ENCODE measurements at regions not wholly inside any gene's neighbourhood (a gene's known extent, or its start where the extent isn't known, plus 50 kb on each side); places are given as distances from the start of the nearest gene placed in this dataset.

GRCh38 chr2:133841900-133842299 is 273.6 kb upstream of the NCKAP5 start:
- Mint-ChIP-seq H3K27ac (peak overlapping the region; percentile 87), H3K9me3 (no peaks in the 10 kb centered on the region), H3K4me3 (no peak overlapping the region), H3K36me3 (ENCODE audit: low read depth) (no peaks in the 10 kb centered on the region), H3K4me1 (ENCODE audit: low read depth) (peaks cover 60% of the 10 kb centered on the region), H3K27me3 (ENCODE audit: insufficient read depth) (peaks cover 2% of the 10 kb centered on the region)
- no peak for TF ChIP-seq CTCF (IDR thresholded peaks at IDR 0.05)
- peak; percentile 88 for DNase-seq

DNA sequence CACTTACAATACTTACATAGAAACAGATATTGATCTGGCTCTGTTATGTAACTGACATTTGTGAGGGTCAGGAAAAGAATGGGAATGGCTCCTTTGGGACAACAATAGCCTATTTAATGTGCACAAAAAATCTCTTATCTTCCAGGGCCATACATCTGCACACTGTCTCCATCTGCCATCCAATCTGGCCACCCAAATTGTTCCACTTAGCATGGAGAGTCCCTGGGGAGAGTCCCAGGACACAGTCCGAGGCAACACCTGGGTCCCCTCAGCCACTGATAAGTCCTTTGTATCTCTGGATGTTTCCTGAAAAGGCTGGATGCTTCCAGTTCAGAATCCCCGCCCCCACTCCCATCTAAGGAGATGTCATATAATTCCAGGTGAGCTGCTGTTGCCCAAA is 274.2 kb upstream of the NCKAP5 start:
- H3K4me3 Mint-ChIP-seq, result no peak overlapping the region
- TF ChIP-seq CTCF (IDR thresholded peaks at IDR 0.05), result no peak
- peaks cover 2% of the 10 kb centered on the region for H3K27me3 Mint-ChIP-seq (ENCODE audit: insufficient read depth)
- H3K9me3 Mint-ChIP-seq, result no peaks in the 10 kb centered on the region
- H3K36me3 Mint-ChIP-seq (ENCODE audit: low read depth), result no peaks in the 10 kb centered on the region
- H3K27ac Mint-ChIP-seq, result peak overlapping the region; percentile 87
- H3K4me1 Mint-ChIP-seq (ENCODE audit: low read depth), result peaks cover 54% of the 10 kb centered on the region
- DNase-seq, result no peak

DNA sequence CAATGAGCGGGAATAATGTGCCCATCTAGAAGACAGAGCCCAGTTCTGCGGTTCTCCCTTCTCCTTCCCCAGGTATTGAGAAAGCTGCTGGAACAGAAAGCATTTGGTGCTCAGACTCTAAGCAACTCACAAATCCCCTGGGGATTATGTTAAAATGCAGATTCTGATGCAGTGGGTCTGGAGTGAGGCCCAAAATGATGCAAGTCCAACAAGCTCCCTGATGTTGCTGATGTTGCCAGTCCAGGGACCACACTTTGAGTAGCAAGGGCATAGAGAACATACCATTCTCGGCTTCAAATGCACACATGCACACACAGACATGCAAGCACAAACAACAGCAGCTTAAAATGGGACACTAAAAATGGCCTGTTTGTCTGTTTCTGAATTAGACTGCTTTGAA is 274.8 kb upstream of the NCKAP5 start:
- no peak for DNase-seq
- Mint-ChIP-seq H3K27me3 (ENCODE audit: insufficient read depth) (peaks cover 2% of the 10 kb centered on the region), H3K36me3 (ENCODE audit: low read depth) (no peaks in the 10 kb centered on the region), H3K4me1 (ENCODE audit: low read depth) (peaks cover 48% of the 10 kb centered on the region), H3K27ac (peak overlapping the region; percentile 87), H3K4me3 (no peak overlapping the region), H3K9me3 (no peaks in the 10 kb centered on the region)
- no peak for TF ChIP-seq CTCF (IDR thresholded peaks at IDR 0.05)

GRCh38 chr2:133843551-133843950 is 275.3 kb upstream of the NCKAP5 start:
- peaks cover 2% of the 10 kb centered on the region for H3K27me3 Mint-ChIP-seq (ENCODE audit: insufficient read depth)
- peak overlapping the region; percentile 54 for H3K27ac Mint-ChIP-seq
- H3K36me3 Mint-ChIP-seq (ENCODE audit: low read depth), result no peaks in the 10 kb centered on the region
- no peak for TF ChIP-seq CTCF (IDR thresholded peaks at IDR 0.05)
- H3K4me1 Mint-ChIP-seq (ENCODE audit: low read depth), result peaks cover 44% of the 10 kb centered on the region
- no peak for DNase-seq
- H3K9me3 Mint-ChIP-seq, result no peaks in the 10 kb centered on the region
- H3K4me3 Mint-ChIP-seq, result no peak overlapping the region

DNA sequence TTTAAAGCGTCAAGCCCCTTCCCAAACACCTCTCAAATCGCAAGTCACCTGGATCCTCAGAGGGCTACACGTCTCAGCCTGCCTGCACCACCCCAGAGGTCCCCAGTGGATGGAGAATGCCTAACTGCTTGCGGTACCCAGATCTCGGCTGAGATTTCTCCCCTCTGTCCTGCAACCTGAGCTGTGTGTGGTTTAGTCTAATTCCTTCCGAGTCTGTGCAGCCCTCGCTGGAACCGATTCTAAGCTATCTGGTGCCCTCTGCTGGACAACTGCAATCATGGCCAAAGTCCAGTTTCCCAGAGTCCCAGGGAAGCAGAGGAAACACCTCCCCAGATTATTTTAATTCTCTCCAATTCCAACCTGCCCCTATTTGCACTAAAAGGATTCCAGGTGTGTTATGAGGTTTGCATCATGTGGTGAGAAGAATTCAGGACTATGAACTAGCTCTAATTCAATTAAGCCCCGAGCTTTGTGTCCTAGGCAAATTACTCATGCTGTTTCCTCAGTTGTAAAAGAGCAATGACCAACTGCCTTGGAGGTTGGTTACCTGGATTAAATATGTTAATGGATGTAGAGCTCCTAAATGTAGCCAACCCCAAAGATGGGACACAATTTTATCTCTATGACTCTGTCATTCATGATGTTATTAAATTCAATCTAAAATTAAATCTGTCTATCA is 276.1 kb upstream of the NCKAP5 start:
- H3K27me3 Mint-ChIP-seq (ENCODE audit: insufficient read depth), result peaks cover 2% of the 10 kb centered on the region
- H3K4me3 Mint-ChIP-seq, result 0 out of 2 replicates have a peak overlapping the region, but pooled peaks have one; percentile 19
- DNase-seq, result peak; percentile 73
- peak; percentile 94 for TF ChIP-seq CTCF (IDR thresholded peaks at IDR 0.05)
- no peaks in the 10 kb centered on the region for H3K36me3 Mint-ChIP-seq (ENCODE audit: low read depth)
- no peaks in the 10 kb centered on the region for H3K9me3 Mint-ChIP-seq
- H3K27ac Mint-ChIP-seq, result peak overlapping the region; percentile 54
- H3K4me1 Mint-ChIP-seq (ENCODE audit: low read depth), result peaks cover 44% of the 10 kb centered on the region
